ENCODE measurements at regions not wholly inside any gene's neighbourhood (a gene's known extent, or its start where the extent isn't known, plus 50 kb on each side); places are given as distances from the start of the nearest gene placed in this dataset.

GRCh38 chr18:68533641-68534040, 181.3 kb downstream of the TMX3 start:
- H3K4me3 ChIP-seq (ENCODE audit: low read depth, low read length) = no peak overlapping the region
- no peak for TF ChIP-seq CTCF (IDR thresholded peaks at IDR 0.05; ENCODE audit: insufficient read depth, low read depth, low read length, missing control alignments)
- no peak for DNase-seq (ENCODE audit: low read depth)

- no peak for DNase-seq (ENCODE audit: low read depth)
- no peak for TF ChIP-seq CTCF (IDR thresholded peaks at IDR 0.05; ENCODE audit: insufficient read depth, low read depth, low read length, missing control alignments)
- H3K4me3 ChIP-seq (ENCODE audit: low read depth, low read length) = no peak overlapping the region
These were observed 182.5 kb downstream of the TMX3 start for GRCh38 chr18:68532328-68532885.

GRCh38 chr18:68525091-68525490, 189.8 kb downstream of the TMX3 start:
- TF ChIP-seq CTCF (IDR thresholded peaks at IDR 0.05; ENCODE audit: insufficient read depth, low read depth, low read length, missing control alignments) = no peak
- no peak overlapping the region for H3K4me3 ChIP-seq (ENCODE audit: low read depth, low read length)
- DNase-seq (ENCODE audit: low read depth) = no peak

- no peak for TF ChIP-seq CTCF (IDR thresholded peaks at IDR 0.05; ENCODE audit: insufficient read depth, low read depth, low read length, missing control alignments)
- no peak overlapping the region for H3K4me3 ChIP-seq (ENCODE audit: low read depth, low read length)
- DNase-seq (ENCODE audit: low read depth) = no peak
These were observed 194.4 kb downstream of the TMX3 start for GRCh38 chr18:68520406-68521075.

GRCh38 chr18:68519336-68519735, 195.6 kb downstream of the TMX3 start:
- TF ChIP-seq CTCF (IDR thresholded peaks at IDR 0.05; ENCODE audit: insufficient read depth, low read depth, low read length, missing control alignments) = no peak
- no peak overlapping the region for H3K4me3 ChIP-seq (ENCODE audit: low read depth, low read length)
- DNase-seq (ENCODE audit: low read depth) = no peak

GRCh38 chr18:68509902-68510301, 205.0 kb downstream of the TMX3 start:
- TF ChIP-seq CTCF (IDR thresholded peaks at IDR 0.05; ENCODE audit: insufficient read depth, low read depth, low read length, missing control alignments) = no peak
- DNase-seq (ENCODE audit: low read depth) = no peak
- H3K4me3 ChIP-seq (ENCODE audit: low read depth, low read length) = no peak overlapping the region

- no peak for TF ChIP-seq CTCF (IDR thresholded peaks at IDR 0.05; ENCODE audit: insufficient read depth, low read depth, low read length, missing control alignments)
- no peak overlapping the region for H3K4me3 ChIP-seq (ENCODE audit: low read depth, low read length)
- no peak for DNase-seq (ENCODE audit: low read depth)
These were observed 207.1 kb downstream of the TMX3 start for GRCh38 chr18:68507781-68508180.
